ENCODE measurements at regions not wholly inside any gene's neighbourhood (a gene's known extent, or its start where the extent isn't known, plus 50 kb on each side); places are given as distances from the start of the nearest gene placed in this dataset.
A peak's percentile ranks its signal among the peaks of the same experiment; 100 is the strongest.
"Not testable (repeated sequence)": the region's sequence is repeated elsewhere in the genome, so short reads cannot be mapped to it uniquely, and the experiment has no call there.

DNA sequence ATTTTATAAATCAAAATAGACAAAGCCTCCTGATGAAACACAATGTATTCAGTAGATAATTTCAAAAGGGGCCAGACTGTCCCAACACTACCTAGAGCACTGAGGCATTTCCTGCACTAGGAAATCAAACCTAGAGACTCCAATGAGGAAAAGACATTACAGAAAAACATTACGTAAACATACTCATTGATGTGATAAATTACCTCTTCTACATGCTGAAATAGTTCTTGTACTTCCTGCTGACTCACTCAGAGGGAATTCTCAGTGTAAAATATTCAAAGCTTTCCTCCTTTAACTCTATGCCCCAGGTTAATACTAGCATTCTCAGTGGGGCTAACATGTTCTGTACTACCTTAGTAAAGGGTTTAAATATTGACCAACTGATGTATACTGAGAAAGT, 178.0 kb downstream of the ESM1 start:
- Histone ChIP-seq H3K27ac (ENCODE audit: low read length) (no peak overlapping the region), H3K27me3 (ENCODE audit: control insufficient read depth, insufficient read depth) (no peaks in the 10 kb centered on the region), H3K4me3 (ENCODE audit: low read length) (no peak overlapping the region), H3K4me1 (ENCODE audit: control insufficient read depth, insufficient read depth, low read length) (peaks cover 1% of the 10 kb centered on the region), H3K9me3 (ENCODE audit: control insufficient read depth, low read length) (no peaks in the 10 kb centered on the region)
- intact Hi-C loops (cut with DNase I): no loop called here
- 72% methylated on average over 1 of the region's 1 CpG for WGBS
- no peak for DNase-seq
- ATAC-seq: no peak

DNA sequence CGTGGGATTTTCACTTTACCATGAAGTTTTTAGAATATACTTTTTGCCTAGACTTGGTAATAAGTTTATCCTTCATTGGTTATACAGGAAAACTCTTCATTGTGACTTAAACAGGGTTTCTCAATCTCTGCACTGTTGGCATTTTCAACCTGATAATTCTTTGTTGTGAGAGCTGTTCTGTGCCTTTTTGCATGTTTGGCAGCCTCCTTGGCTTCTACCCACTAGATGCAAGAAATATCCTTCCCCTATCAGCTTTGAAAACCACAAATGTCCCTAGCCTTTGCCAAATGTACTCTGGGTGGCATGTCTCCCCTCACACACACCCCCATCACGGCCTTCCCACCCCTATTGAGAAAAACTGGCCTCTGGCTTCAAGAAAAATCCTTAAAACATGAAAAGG, 180.9 kb downstream of the ESM1 start:
- no peak overlapping the region for H3K4me3 ChIP-seq (ENCODE audit: low read length)
- ATAC-seq (no peak), DNase-seq (no peak)
- no peaks in the 10 kb centered on the region for H3K27me3 ChIP-seq (ENCODE audit: control insufficient read depth, insufficient read depth)
- H3K4me1 ChIP-seq (ENCODE audit: control insufficient read depth, insufficient read depth, low read length): peaks cover 1% of the 10 kb centered on the region
- 82% methylated on average over 2 of the region's 2 CpGs for WGBS
- H3K9me3 ChIP-seq (ENCODE audit: control insufficient read depth, low read length): no peaks in the 10 kb centered on the region
- intact Hi-C loops (cut with DNase I): no loop called here
- H3K27ac ChIP-seq (ENCODE audit: low read length): no peak overlapping the region

DNA sequence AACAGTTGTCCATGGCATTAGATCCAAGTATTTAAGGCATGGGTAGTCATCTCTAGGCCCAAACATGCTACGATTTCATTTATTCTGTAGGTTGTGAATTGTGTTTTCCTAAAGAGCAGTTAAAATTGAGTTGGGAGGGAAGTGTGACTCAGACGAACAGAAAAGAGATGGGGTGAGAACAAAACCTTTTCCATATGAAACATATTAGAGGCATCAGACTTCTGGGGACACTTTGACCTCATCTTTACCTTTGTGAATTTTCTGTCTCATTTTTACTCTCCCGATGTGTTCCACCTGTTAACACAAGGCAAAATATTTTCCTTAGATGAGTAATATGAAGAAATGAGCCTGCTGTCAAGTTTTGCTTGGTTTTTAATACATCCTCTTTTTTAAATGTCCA, 181.3 kb downstream of the ESM1 start:
- no peaks in the 10 kb centered on the region for H3K27me3 ChIP-seq (ENCODE audit: control insufficient read depth, insufficient read depth)
- intact Hi-C loops (cut with DNase I): no loop called here
- 66% methylated on average over 3 of the region's 3 CpGs for WGBS
- H3K4me1 ChIP-seq (ENCODE audit: control insufficient read depth, insufficient read depth, low read length): peaks cover 1% of the 10 kb centered on the region
- no peak overlapping the region for H3K4me3 ChIP-seq (ENCODE audit: low read length)
- DNase-seq (no peak), ATAC-seq (no peak)
- no peak overlapping the region for H3K27ac ChIP-seq (ENCODE audit: low read length)
- no peaks in the 10 kb centered on the region for H3K9me3 ChIP-seq (ENCODE audit: control insufficient read depth, low read length)

DNA sequence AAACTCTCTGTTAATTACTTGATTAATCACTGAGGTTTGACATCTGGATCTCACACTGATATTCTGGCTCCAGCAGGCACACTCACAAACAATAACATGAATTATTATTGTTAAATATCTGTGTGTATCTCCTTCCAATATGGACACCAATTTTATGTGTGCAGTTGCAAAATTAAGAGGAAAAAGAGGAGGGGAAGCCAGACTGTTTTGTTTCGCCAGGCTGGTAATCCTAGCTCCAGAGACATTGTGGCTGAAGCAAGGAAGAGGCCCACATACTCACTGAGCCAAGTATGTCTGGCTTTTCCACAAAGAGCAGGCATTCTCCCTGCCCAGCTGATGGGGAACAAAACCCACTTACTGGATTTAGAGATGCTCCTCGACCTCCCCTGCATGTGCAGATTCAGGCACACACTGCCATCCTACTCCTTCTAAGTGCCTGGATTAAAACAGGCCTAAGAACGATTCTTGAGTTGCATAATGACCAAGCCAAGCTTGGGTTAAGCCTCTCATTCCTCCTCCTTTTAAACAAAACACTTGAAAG, 181.9 kb downstream of the ESM1 start:
- 59% methylated on average over 3 of the region's 3 CpGs for WGBS
- ATAC-seq: no peak

DNA sequence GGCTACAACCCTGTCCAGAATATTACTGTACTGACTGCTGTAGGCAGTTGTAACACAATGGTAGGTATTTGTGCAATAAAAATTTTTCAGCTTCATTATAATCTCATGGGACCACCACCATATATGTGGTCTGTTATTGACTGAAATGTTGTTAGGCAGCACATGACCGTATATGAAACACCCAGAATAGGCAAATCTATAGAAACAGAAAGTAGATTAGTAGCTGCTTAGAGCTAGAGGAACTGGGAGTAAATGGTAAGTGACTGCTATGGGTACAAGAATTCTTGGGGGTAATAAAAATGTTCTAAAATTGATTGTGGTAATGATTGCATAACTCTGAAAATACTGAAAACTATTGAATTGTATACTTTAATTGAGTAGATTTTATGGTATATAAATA, 185.7 kb downstream of the ESM1 start:
- H3K4me3 ChIP-seq (ENCODE audit: low read length): no peak overlapping the region
- no peaks in the 10 kb centered on the region for H3K27me3 ChIP-seq (ENCODE audit: control insufficient read depth, insufficient read depth)
- WGBS: 85% methylated on average over 1 of the region's 1 CpG
- DNase-seq: no peak
- no peaks in the 10 kb centered on the region for H3K9me3 ChIP-seq (ENCODE audit: control insufficient read depth, low read length)
- ATAC-seq: no peak
- H3K27ac ChIP-seq (ENCODE audit: low read length): no peak overlapping the region
- H3K4me1 ChIP-seq (ENCODE audit: control insufficient read depth, insufficient read depth, low read length): peaks cover 1% of the 10 kb centered on the region
- intact Hi-C loops (cut with DNase I): no loop called here

More for the DNA sequence above, 181.9 kb downstream of the ESM1 start:
- intact Hi-C loops (cut with DNase I): no loop called here
- DNase-seq: no peak
- H3K4me1 ChIP-seq (ENCODE audit: control insufficient read depth, insufficient read depth, low read length): peaks cover 1% of the 10 kb centered on the region
- peak overlapping the region; percentile 27 for H3K27ac ChIP-seq (ENCODE audit: low read length)
- no peaks in the 10 kb centered on the region for H3K9me3 ChIP-seq (ENCODE audit: control insufficient read depth, low read length)
- no peaks in the 10 kb centered on the region for H3K27me3 ChIP-seq (ENCODE audit: control insufficient read depth, insufficient read depth)
- no peak overlapping the region for H3K4me3 ChIP-seq (ENCODE audit: low read length)

DNA sequence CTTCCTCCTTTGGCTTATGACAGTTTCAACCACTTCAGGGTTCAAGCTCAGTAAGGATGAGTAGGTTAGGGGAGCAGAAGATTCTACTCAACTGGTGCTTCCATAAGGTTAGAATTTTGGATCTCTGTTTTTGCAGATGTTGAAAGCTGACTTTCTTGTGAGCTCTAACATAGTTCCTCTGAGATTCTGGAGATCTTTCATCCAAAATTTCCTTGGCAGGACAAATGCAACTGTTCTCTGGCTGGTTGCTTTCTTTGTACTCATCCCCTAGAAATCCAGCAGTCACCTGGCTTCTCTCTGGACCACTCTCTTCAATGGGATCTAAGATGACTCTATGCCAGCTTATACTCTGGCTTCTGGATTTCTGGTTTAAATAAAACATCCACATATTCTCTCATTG, 189.6 kb downstream of the ESM1 start:
- DNase-seq (no peak), ATAC-seq (no peak)
- H3K9me3 ChIP-seq (ENCODE audit: control insufficient read depth, low read length): no peaks in the 10 kb centered on the region
- no peak overlapping the region for H3K4me3 ChIP-seq (ENCODE audit: low read length)
- H3K27me3 ChIP-seq (ENCODE audit: control insufficient read depth, insufficient read depth): no peaks in the 10 kb centered on the region
- H3K4me1 ChIP-seq (ENCODE audit: control insufficient read depth, insufficient read depth, low read length): peaks cover 2% of the 10 kb centered on the region
- no peak overlapping the region for H3K27ac ChIP-seq (ENCODE audit: low read length)
- intact Hi-C loops (cut with DNase I): no loop called here

DNA sequence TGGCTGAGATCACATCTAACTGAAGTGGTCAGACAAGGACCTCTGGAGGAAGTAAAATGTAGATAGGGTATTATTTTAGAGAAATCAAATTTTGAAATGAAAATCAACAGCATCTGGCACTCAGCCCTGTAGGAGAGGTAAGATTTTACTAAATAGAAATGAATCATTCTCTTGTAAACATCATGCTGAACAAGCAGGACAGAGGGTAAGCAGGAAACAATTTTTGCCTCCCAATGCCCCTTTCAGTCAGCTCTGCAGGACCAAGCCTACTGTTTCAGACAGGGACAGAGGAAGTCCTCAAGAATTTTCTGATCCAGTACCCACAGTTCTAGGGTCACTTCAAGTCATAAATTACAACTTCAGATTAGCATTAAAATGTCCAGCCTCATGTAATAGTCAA, 190.1 kb downstream of the ESM1 start:
- Histone ChIP-seq H3K4me3 (ENCODE audit: low read length) (no peak overlapping the region), H3K9me3 (ENCODE audit: control insufficient read depth, low read length) (no peaks in the 10 kb centered on the region), H3K4me1 (ENCODE audit: control insufficient read depth, insufficient read depth, low read length) (peaks cover 2% of the 10 kb centered on the region), H3K27me3 (ENCODE audit: control insufficient read depth, insufficient read depth) (no peaks in the 10 kb centered on the region), H3K27ac (ENCODE audit: low read length) (no peak overlapping the region)
- DNase-seq (no peak), ATAC-seq (no peak)
- intact Hi-C loops (cut with DNase I): no loop called here

DNA sequence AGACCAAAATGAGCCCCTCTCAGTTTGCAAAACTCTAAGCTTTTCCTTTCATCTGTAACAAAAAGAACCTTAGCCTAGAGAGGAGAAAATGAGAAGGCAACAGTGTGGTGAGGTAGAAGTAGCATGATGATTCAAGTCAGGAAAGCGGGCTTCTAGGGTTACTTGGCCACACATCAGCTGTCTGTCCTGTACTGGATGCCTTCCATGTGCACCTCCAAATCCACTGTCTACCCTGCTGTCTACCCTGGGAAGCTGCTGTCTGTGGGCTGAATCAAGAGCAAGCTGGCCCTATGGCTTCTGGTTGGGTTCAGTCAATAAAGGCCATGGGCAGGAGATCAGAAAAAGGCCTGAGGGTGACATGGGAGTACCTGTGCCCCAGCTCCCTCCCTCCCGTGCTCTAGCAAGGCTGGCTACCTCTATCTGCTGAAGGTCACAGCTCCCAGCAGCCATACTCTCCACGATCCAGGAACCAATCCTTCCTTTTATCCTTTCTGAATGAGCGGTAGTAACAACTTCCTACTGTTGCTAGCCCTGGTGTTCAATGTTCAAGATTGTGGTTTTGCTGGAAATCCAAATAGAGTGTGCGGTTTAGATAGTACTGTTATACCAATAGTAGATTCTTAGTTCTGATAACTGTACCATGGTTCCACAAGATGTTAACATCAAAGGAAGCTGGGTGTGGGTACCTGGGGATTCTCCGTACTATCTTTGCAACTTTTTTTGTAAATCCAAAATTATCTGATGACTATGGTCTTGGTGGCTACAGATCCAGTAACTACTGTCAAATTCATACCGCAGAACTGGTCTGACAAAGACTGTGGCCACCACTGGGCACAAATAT, 191.0 kb downstream of the ESM1 start:
- Histone ChIP-seq H3K4me3 (ENCODE audit: low read length) (no peak overlapping the region), H3K9me3 (ENCODE audit: control insufficient read depth, low read length) (no peaks in the 10 kb centered on the region), H3K4me1 (ENCODE audit: control insufficient read depth, insufficient read depth, low read length) (peaks cover 2% of the 10 kb centered on the region), H3K27me3 (ENCODE audit: control insufficient read depth, insufficient read depth) (no peaks in the 10 kb centered on the region), H3K27ac (ENCODE audit: low read length) (no peak overlapping the region)
- no peak for DNase-seq
- WGBS: 94% methylated on average over 7 of the region's 7 CpGs
- intact Hi-C loops (cut with DNase I): no loop called here
- ATAC-seq: no peak

DNA sequence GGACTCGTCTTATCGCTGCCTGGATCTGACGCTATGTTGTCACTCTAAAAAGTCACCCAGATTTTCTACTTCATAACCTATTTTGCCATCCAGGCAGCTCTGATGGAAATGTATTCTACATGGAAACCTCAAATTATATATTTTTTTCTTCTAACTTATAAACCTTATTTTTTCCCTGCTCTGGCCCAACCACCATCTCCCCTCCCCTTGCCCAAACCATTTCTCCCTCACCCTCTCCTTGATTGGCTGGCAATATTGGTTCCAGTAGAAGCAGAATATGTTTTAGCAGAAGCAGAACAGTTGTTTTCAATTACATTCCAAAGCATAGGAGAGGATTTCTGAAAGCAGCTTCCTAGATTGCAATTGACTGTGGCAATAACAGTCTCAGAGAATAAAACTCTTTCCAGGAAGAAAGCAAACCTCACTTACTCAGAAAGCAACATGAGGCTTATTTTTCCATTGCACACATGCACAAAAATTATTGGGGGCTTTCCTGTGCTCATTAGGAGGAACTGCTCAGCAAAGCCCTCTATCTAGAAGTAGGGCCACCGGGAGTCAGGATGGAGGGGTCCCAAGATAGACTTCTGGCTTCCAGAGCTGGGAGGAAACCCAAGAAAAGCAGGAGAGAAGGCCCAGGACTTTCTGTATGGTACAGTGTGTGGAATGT, 191.8 kb downstream of the ESM1 start:
- Histone ChIP-seq H3K4me1 (ENCODE audit: control insufficient read depth, insufficient read depth, low read length) (peaks cover 2% of the 10 kb centered on the region), H3K4me3 (ENCODE audit: low read length) (no peak overlapping the region), H3K27ac (ENCODE audit: low read length) (no peak overlapping the region), H3K27me3 (ENCODE audit: control insufficient read depth, insufficient read depth) (no peaks in the 10 kb centered on the region), H3K9me3 (ENCODE audit: control insufficient read depth, low read length) (no peaks in the 10 kb centered on the region)
- ATAC-seq (no peak), DNase-seq (no peak)
- 88% methylated on average over 4 of the region's 4 CpGs for WGBS
- intact Hi-C loops (cut with DNase I): no loop called here

DNA sequence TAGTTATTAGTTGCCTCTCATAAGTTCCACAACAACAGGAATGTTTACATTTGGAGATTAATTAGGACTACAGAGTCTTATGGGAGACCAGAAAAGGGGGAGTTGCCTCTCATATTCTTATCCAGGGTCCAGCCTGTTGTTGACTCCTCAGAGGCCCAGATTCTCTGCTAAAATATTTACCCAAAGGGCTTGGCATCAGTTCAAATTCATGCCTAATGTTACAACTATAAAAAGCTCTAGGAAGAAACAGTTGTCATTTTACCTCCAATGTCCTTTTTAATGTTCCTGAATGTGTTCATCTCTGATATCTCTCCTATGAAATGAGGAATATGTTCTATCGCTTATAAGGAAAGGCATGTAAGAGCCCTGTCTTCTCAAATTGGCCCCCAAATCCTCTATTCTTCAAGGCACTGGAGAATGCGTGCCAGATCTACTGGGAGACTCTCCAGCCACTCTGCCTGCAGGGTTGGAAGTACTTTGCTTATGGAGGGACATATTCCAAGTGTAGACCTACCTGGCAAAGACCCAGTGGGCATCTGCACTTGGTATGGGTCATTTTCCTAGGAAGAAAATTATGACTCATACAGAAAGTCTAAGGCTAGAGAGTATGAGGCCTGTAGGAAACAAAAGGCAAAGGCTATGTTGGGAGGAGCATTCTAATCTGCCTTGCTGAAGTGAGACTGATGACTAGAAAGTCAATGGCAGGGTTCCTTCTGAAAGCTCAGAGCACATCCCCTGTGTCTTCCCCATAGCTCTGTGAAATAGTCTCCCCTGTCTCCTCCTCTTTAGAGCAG, 192.6 kb downstream of the ESM1 start:
- no peaks in the 10 kb centered on the region for H3K27me3 ChIP-seq (ENCODE audit: control insufficient read depth, insufficient read depth)
- 46% methylated on average over 2 of the region's 2 CpGs for WGBS
- peaks cover 2% of the 10 kb centered on the region for H3K4me1 ChIP-seq (ENCODE audit: control insufficient read depth, insufficient read depth, low read length)
- ATAC-seq (peak; percentile 60 to 62), DNase-seq (no peak)
- intact Hi-C loops (cut with DNase I): no loop called here
- no peaks in the 10 kb centered on the region for H3K9me3 ChIP-seq (ENCODE audit: control insufficient read depth, low read length)
- no peak overlapping the region for H3K4me3 ChIP-seq (ENCODE audit: low read length)
- no peak overlapping the region for H3K27ac ChIP-seq (ENCODE audit: low read length)

DNA sequence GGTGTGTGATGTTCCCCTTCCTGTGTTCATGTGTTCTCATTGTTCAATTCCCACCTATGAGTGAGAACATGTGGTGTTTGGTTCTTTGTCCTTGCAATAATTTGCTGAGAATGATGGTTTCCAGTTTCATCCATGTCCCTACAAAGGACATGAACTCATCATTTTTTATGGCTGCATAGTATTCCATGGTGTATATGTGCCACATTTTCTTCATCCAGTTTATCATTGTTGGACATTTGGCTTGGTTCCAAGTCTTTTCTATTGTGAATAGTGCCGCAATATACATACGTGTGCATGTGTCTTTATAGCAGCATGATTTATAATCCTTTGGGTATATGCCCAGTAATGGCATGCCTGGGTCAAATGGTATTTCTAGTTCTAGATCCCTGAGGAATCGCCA, 197.5 kb downstream of the ESM1 start:
- ATAC-seq; H3K27me3 ChIP-seq (ENCODE audit: control insufficient read depth, insufficient read depth); H3K4me3 ChIP-seq (ENCODE audit: low read length); H3K27ac ChIP-seq (ENCODE audit: low read length); H3K4me1 ChIP-seq (ENCODE audit: control insufficient read depth, insufficient read depth, low read length); H3K9me3 ChIP-seq (ENCODE audit: control insufficient read depth, low read length); DNase-seq; intact Hi-C loops (cut with DNase I): not testable (repeated sequence)
- WGBS: 97% methylated on average over 3 of the region's 3 CpGs

Data from right cardiac atrium (tissue), 5 donors.